Colonic mucosa (tissue), 4 donors: ENCODE measurements at regions not wholly inside any gene's neighbourhood (a gene's known extent, or its start where the extent isn't known, plus 50 kb on each side); places are given as distances from the start of the nearest gene placed in this dataset.
A peak's percentile ranks its signal among the peaks of the same experiment; 100 is the strongest.

Experiments
- DNase-seq: peaks from one replicate; pipeline ENCODE4 v3.0.0-alpha.2; 2020
- H3K27ac ChIP-seq: fragments of 200-600 bp; one replicate; pipeline ENCODE4 v1.8.0; 2021
- H3K27me3 ChIP-seq: fragments of 200-600 bp; one replicate; pipeline ENCODE4 v1.8.0; 2021
- H3K36me3 ChIP-seq: fragments of 200-600 bp; one replicate; pipeline ENCODE4 v1.8.0; 2021
- H3K4me1 ChIP-seq: fragments of 200-600 bp; one replicate; pipeline ENCODE4 v1.8.0; 2021; ENCODE audit warnings: mild to moderate bottlenecking
- H3K4me3 ChIP-seq: fragments of 200-600 bp; one replicate; pipeline ENCODE4 v1.8.0; 2021
- H3K9ac ChIP-seq, 2 donors: one replicate each; pipeline ENCODE4 v1.7.0; 2013; ENCODE audit warnings: control low read depth in 2 of 2, low read depth in 2 of 2, low read length in 2 of 2
- H3K9me3 ChIP-seq: fragments of 200-600 bp; one replicate; pipeline ENCODE4 v1.8.0; 2021
- intact Hi-C: fragments of 100-400 bp; cut with DNase I; formaldehyde crosslinking; loops from one replicate; pipeline ENCODE4 v1.14.1; 2022
- TF ChIP-seq, protein P1 (sequence below): fragments of 200-600 bp; IDR thresholded peaks from one replicate; pipeline ENCODE4 v1.8.0; 2022; ENCODE audit warnings: antibody characterized with exemption, mild to moderate bottlenecking
- donor health status: healthy.
- donor health status: DM: no; HTN: no; CAD: no.
- donor health status: DM: no; HTN: no; CAD: no.

DNA sequence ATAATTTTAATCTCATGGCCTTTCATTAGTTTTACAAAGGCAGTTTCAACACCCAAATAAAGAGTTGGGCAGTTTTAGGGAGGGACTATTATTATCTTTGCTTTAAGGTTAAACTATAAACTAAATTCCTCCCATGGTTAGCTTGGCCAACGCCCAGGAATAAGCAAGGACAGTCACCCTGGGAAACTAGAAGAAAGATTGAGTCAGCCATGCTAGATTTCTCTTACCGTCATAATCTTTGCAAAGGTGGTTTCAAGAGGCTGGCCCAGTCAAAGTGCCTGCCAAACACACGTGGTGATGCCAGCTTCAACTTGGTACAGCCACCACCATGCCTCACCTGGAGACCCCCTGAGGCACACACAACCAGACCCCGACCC lies 317.4 kb upstream of the SP8 start:
- peak overlapping the region in 1 of 2 donors; percentile 21 for H3K9ac ChIP-seq
- peak overlapping the region; percentile 88 for H3K27ac ChIP-seq
- TF ChIP-seq, protein P1, sequence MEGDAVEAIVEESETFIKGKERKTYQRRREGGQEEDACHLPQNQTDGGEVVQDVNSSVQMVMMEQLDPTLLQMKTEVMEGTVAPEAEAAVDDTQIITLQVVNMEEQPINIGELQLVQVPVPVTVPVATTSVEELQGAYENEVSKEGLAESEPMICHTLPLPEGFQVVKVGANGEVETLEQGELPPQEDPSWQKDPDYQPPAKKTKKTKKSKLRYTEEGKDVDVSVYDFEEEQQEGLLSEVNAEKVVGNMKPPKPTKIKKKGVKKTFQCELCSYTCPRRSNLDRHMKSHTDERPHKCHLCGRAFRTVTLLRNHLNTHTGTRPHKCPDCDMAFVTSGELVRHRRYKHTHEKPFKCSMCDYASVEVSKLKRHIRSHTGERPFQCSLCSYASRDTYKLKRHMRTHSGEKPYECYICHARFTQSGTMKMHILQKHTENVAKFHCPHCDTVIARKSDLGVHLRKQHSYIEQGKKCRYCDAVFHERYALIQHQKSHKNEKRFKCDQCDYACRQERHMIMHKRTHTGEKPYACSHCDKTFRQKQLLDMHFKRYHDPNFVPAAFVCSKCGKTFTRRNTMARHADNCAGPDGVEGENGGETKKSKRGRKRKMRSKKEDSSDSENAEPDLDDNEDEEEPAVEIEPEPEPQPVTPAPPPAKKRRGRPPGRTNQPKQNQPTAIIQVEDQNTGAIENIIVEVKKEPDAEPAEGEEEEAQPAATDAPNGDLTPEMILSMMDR, result no peak
- peak; percentile 64 for DNase-seq
- H3K36me3 ChIP-seq, result no peaks in the 10 kb centered on the region
- peaks cover 14% of the 10 kb centered on the region for H3K4me1 ChIP-seq
- no peaks in the 10 kb centered on the region for H3K27me3 ChIP-seq
- no peak overlapping the region for H3K4me3 ChIP-seq
- intact Hi-C loops, result no loop called here
- no peaks in the 10 kb centered on the region for H3K9me3 ChIP-seq

DNA sequence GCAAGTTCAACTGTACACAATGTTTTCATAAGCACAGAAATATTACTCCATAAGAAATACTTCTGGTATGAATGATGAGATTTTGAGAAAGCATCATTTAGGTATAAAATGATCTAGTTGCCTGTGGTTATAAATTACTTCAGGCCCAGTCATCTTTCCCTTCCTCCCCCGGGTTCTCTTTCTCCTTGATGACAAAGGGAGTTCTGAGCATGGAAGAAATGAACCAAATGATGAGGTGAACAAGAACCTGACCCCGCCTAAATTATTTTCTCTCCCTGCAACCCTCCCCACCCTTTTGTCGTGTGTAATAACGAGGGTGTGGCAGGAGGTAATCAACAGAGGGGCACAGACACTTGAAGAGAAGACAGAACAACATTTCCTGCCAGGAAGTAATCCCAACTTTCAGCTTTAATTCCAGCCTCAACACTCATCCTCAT lies 319.6 kb upstream of the SP8 start:
- H3K27ac ChIP-seq, result peak overlapping the region; percentile 57
- peak; percentile 36 for DNase-seq
- intact Hi-C loops, result no loop called here

DNA sequence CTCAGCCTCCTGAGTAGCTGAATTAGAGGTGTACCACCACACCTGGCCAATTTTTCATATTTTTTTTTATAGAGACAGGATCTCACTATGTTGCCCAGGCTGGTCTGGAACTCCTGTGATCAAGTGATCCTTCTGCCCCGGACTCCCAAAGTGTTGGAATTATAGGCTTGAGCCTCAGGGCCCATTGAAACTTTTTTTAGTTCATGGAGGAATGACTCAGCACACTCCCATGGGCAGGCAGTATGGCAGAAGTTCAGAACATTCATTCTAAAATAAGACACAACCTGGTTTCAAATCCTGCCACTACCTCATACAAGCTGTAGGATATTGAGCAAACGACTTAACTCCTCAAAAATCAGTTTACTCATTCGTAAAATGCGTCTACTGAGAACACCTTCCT lies 320.4 kb upstream of the SP8 start:
- DNase-seq, result no peak
- intact Hi-C loops, result no loop called here
- Histone ChIP-seq H3K27me3 (no peaks in the 10 kb centered on the region), H3K27ac (peak overlapping the region; percentile 57), H3K4me1 (peaks cover 14% of the 10 kb centered on the region), H3K4me3 (no peak overlapping the region), H3K9ac (no peak overlapping the region), H3K9me3 (no peaks in the 10 kb centered on the region), H3K36me3 (no peaks in the 10 kb centered on the region)
- TF ChIP-seq, protein P1, result no peak

More for the DNA sequence above, 319.6 kb upstream of the SP8 start:
- H3K4me3 ChIP-seq, result no peak overlapping the region
- H3K9me3 ChIP-seq, result no peaks in the 10 kb centered on the region
- no peaks in the 10 kb centered on the region for H3K27me3 ChIP-seq
- no peak overlapping the region for H3K9ac ChIP-seq
- TF ChIP-seq, protein P1, result no peak
- no peaks in the 10 kb centered on the region for H3K36me3 ChIP-seq
- H3K4me1 ChIP-seq, result peaks cover 14% of the 10 kb centered on the region

DNA sequence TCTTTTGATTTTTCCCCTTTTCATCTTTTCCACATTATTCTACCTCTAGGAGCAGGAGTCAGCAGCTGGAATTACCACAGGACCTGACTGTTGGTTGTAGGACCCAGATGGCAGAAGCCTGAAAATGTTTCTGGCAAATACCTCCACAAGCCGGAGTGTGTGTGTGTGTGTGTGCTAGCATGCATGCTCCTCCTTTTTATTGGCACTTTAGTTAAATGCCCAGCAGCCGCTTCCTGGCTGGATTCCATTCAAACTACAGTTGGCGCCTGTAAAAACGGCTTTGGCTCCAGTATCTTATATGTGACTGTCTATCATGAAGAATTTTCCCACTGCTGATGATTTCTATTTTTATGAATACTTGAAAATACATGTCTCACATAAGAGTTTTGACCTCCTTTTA lies 319.7 kb upstream of the SP4 start:
- TF ChIP-seq, protein P1, result no peak
- peaks cover 14% of the 10 kb centered on the region for H3K4me1 ChIP-seq
- intact Hi-C loops, result no loop called here

DNA sequence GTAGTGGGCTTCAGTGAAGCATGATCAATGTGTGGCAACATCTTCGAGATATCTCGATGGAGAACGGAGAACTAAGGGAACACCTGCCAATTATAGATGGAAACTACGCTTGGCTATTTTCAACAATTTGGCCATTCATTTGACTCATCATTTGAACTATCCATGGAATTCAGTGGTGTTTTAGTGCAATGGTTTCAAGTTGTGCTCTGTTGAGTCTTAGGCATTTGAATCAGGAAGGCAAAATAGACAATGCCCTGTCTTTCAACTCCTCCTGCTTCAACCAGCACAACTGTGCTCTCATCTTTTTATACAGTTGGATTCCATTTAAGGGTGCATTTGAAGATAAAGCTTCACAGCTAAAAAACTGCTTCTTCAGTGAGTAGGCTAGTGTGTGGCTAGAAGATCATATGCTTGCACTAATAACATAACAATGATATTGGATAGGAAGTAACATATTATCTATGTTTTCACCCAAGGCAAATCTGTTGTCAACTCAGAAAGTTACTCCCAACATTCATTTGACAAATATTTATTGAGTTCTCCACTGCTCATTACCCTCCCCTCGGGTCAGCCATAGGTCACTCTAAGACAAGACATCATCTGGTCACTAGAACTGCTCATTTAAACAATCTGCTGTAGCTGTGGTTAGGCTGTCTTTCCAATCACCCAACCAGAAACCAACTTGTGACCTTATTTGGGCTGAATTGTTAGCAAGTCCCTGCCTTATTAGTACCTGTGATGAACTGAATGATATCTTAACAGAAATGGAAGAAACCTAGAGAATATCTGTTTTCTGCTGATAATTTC lies 314.1 kb upstream of the SP4 start:
- TF ChIP-seq, protein P1, result no peak
- H3K27ac ChIP-seq, result no peak overlapping the region
- H3K4me1 ChIP-seq, result peaks cover 1% of the 10 kb centered on the region
- H3K9me3 ChIP-seq, result no peaks in the 10 kb centered on the region
- H3K9ac ChIP-seq, result no peak overlapping the region
- no peaks in the 10 kb centered on the region for H3K36me3 ChIP-seq
- intact Hi-C loops, result no loop called here
- no peaks in the 10 kb centered on the region for H3K27me3 ChIP-seq
- no peak overlapping the region for H3K4me3 ChIP-seq
- no peak for DNase-seq

More for the DNA sequence above, 319.7 kb upstream of the SP4 start:
- no peaks in the 10 kb centered on the region for H3K27me3 ChIP-seq
- no peaks in the 10 kb centered on the region for H3K9me3 ChIP-seq
- H3K36me3 ChIP-seq, result no peaks in the 10 kb centered on the region
- H3K9ac ChIP-seq, result no peak overlapping the region
- H3K27ac ChIP-seq, result peak overlapping the region; percentile 12
- no peak overlapping the region for H3K4me3 ChIP-seq
- peak; percentile 82 for DNase-seq
